ENCODE measurements at regions not wholly inside any gene's neighbourhood (a gene's known extent, or its start where the extent isn't known, plus 50 kb on each side); places are given as distances from the start of the nearest gene placed in this dataset.

DNA sequence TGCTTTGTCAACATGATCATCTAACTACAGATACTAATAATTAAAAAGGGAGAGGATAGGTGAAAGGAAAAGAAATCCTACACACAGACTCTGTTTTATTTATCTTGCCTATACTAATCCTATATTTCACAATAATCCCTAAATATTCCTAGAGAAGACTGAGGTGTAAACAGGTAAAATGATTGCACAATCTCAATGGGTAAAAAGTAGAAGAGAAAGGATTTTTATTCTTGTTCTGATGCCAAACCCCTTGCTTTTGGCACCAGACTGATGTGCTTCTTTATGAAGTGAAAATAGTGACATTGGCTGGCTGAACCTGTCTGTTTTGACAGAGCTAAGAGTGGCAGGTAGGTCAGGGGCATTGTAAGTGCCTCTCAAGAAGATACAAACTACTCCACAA, 101.9 kb upstream of the ZPLD1 start:
- TF ChIP-seq SP1 (IDR thresholded peaks at IDR 0.05), result no peak
- TF ChIP-seq FOXM1 (IDR thresholded peaks at IDR 0.05; ENCODE audit: borderline replicate concordance), result no peak
- TF ChIP-seq ELF4 (IDR thresholded peaks at IDR 0.05), result no peak
- TF ChIP-seq ARNT (IDR thresholded peaks at IDR 0.05), result no peak
- no peak for TF ChIP-seq CTBP1 (IDR thresholded peaks at IDR 0.05; ENCODE audit: borderline replicate concordance)
- TF ChIP-seq SUZ12 (IDR thresholded peaks at IDR 0.05), result no peak
- TF ChIP-seq HDGF (IDR thresholded peaks at IDR 0.05; ENCODE audit: borderline replicate concordance), result no peak
- TF ChIP-seq, protein P1, sequence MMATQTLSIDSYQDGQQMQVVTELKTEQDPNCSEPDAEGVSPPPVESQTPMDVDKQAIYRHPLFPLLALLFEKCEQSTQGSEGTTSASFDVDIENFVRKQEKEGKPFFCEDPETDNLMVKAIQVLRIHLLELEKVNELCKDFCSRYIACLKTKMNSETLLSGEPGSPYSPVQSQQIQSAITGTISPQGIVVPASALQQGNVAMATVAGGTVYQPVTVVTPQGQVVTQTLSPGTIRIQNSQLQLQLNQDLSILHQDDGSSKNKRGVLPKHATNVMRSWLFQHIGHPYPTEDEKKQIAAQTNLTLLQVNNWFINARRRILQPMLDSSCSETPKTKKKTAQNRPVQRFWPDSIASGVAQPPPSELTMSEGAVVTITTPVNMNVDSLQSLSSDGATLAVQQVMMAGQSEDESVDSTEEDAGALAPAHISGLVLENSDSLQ (IDR thresholded peaks at IDR 0.05), result no peak

Measured in HEK293T (cell line).